ENCODE measurements at regions not wholly inside any gene's neighbourhood (a gene's known extent, or its start where the extent isn't known, plus 50 kb on each side); places are given as distances from the start of the nearest gene placed in this dataset.

- Histone ChIP-seq H4K20me1 (ENCODE audit: insufficient read depth, low read length) (no peaks in the 10 kb centered on the region), H2AFZ (ENCODE audit: low read length) (no peak overlapping the region), H3K9ac (ENCODE audit: low read length) (no peak overlapping the region), H3K4me2 (ENCODE audit: low read depth, low read length) (no peak overlapping the region), H3K4me1 (ENCODE audit: low read length) (no peaks in the 10 kb centered on the region), H3K27ac (ENCODE audit: low read length) (no peak overlapping the region), H3K9me3 (replicated peaks; ENCODE audit: insufficient read depth, low read length) (no peaks in the 10 kb centered on the region), H3K27me3 (replicated peaks; ENCODE audit: insufficient read depth, low read length) (no peaks in the 10 kb centered on the region), H3F3A (ENCODE audit: insufficient read depth, low read length) (peaks cover 12% of the 10 kb centered on the region), H3K4me3 (ENCODE audit: low read length) (no peak overlapping the region), H3K36me3 (replicated peaks; ENCODE audit: insufficient read depth, low read length) (no peaks in the 10 kb centered on the region), H3K79me2 (ENCODE audit: low read length) (peaks cover 10% of the 10 kb centered on the region), H3K9me2 (replicated peaks; ENCODE audit: insufficient read depth, low read length) (no peaks in the 10 kb centered on the region)
- TF ChIP-seq EZH2 (optimal IDR thresholded peaks at IDR 0.05; ENCODE audit: low read depth, low read length) (no peak), EZH2phosphoT487 (IDR thresholded peaks at IDR 0.05; ENCODE audit: low read length) (no peak), CTCF (IDR thresholded peaks at IDR 0.05; ENCODE audit: low read length) (no peak)
- DNase-seq: no peak
Observed at GRCh38 chr3:152205097-152205593, 63.6 kb upstream of the MBNL1 start.

GRCh38 chr3:152206243-152206760 lies 62.4 kb upstream of the MBNL1 start:
- H3K79me2 ChIP-seq (ENCODE audit: low read length): peaks cover under 1% of the 10 kb centered on the region; the same call in 1 of the 2 replicates

GRCh38 chr3:152208439-152208838 lies 60.3 kb upstream of the MBNL1 start:
- Histone ChIP-seq H3K79me2 (ENCODE audit: low read length) (no peaks in the 10 kb centered on the region), H3K4me3 (ENCODE audit: low read length) (no peak overlapping the region), H3K36me3 (replicated peaks; ENCODE audit: insufficient read depth, low read length) (no peaks in the 10 kb centered on the region), H3K4me1 (ENCODE audit: low read length) (no peaks in the 10 kb centered on the region), H3K27me3 (replicated peaks; ENCODE audit: insufficient read depth, low read length) (no peaks in the 10 kb centered on the region), H3K4me2 (ENCODE audit: low read depth, low read length) (no peak overlapping the region), H3K9ac (ENCODE audit: low read length) (no peak overlapping the region), H4K20me1 (ENCODE audit: insufficient read depth, low read length) (no peaks in the 10 kb centered on the region), H3F3A (ENCODE audit: insufficient read depth, low read length) (no peaks in the 10 kb centered on the region), H3K9me3 (replicated peaks; ENCODE audit: insufficient read depth, low read length) (no peaks in the 10 kb centered on the region), H2AFZ (ENCODE audit: low read length) (no peak overlapping the region), H3K27ac (ENCODE audit: low read length) (no peak overlapping the region), H3K9me2 (replicated peaks; ENCODE audit: insufficient read depth, low read length) (no peaks in the 10 kb centered on the region)
- DNase-seq: no peak
- TF ChIP-seq EZH2phosphoT487 (IDR thresholded peaks at IDR 0.05; ENCODE audit: low read length) (no peak), CTCF (IDR thresholded peaks at IDR 0.05; ENCODE audit: low read length) (no peak)

More at GRCh38 chr3:152206243-152206760, 62.4 kb upstream of the MBNL1 start:
- Histone ChIP-seq H3K36me3 (replicated peaks; ENCODE audit: insufficient read depth, low read length) (no peaks in the 10 kb centered on the region), H2AFZ (ENCODE audit: low read length) (no peak overlapping the region), H3K4me1 (ENCODE audit: low read length) (no peaks in the 10 kb centered on the region), H3K4me3 (ENCODE audit: low read length) (no peak overlapping the region), H3K27me3 (replicated peaks; ENCODE audit: insufficient read depth, low read length) (no peaks in the 10 kb centered on the region), H4K20me1 (ENCODE audit: insufficient read depth, low read length) (no peaks in the 10 kb centered on the region), H3F3A (ENCODE audit: insufficient read depth, low read length) (peaks cover under 1% of the 10 kb centered on the region), H3K27ac (ENCODE audit: low read length) (no peak overlapping the region), H3K9me2 (replicated peaks; ENCODE audit: insufficient read depth, low read length) (no peaks in the 10 kb centered on the region), H3K9ac (ENCODE audit: low read length) (no peak overlapping the region), H3K4me2 (ENCODE audit: low read depth, low read length) (no peak overlapping the region), H3K9me3 (replicated peaks; ENCODE audit: insufficient read depth, low read length) (no peaks in the 10 kb centered on the region)
- no peak for DNase-seq
- TF ChIP-seq EZH2phosphoT487 (IDR thresholded peaks at IDR 0.05; ENCODE audit: low read length): no peak
- no peak for TF ChIP-seq EZH2 (optimal IDR thresholded peaks at IDR 0.05; ENCODE audit: low read depth, low read length)
- TF ChIP-seq CTCF (IDR thresholded peaks at IDR 0.05; ENCODE audit: low read length): no peak

Data from MM.1S (cell line).